ENCODE measurements at regions not wholly inside any gene's neighbourhood (a gene's known extent, or its start where the extent isn't known, plus 50 kb on each side); places are given as distances from the start of the nearest gene placed in this dataset.

GRCh38 chr15:91435113-91435512 is 335.1 kb downstream of the SV2B start:
- TF ChIP-seq CTCF (IDR thresholded peaks at IDR 0.05; ENCODE audit: poor library complexity, severe bottlenecking) (no peak), POLR2AphosphoS5 (IDR thresholded peaks at IDR 0.05) (no peak)
